Epithelial cell of esophagus (primary cell): ENCODE measurements at regions not wholly inside any gene's neighbourhood (a gene's known extent, or its start where the extent isn't known, plus 50 kb on each side); places are given as distances from the start of the nearest gene placed in this dataset.

Experiments used
- DNase-seq: peaks from one replicate; pipeline ENCODE4 v3.0.0; 2010; ENCODE audit warnings: low read depth
- H3K4me3 ChIP-seq: 2 replicates; pipeline ENCODE4 v1.5.1; 2011; ENCODE audit warnings: mild to moderate bottlenecking, low read length, control low read depth
- CTCF ChIP-seq: IDR thresholded peaks from 2 replicates; pipeline ENCODE4 v1.5.1; 2011; ENCODE audit warnings: low read depth, mild to moderate bottlenecking, low read length, control low read depth, inconsistent platforms; ENCODE audit not compliant: insufficient read depth; ENCODE audit errors: missing control alignments

DNA sequence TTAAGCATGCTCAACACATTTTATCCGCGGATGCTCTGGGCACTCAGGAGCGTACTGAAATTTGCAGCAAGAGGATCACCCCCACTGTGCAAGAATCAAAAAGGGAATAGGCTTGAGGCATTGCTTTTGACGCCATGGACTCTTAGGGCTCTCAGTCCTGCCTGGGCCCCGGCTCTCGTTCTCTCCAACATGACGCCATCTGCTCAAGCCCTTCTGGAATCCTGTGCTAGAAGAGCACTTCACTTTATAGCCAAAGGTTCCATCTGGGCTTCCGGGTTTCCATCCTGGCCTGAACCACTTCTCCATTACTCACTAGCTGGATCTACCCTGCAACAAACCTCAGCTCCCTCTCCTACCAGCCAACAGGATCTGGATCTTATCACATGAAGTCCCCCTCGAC is 105.3 kb downstream of the FOXF2 start:
- no peak for DNase-seq
- TF ChIP-seq CTCF: no peak
- no peak overlapping the region for H3K4me3 ChIP-seq

GRCh38 chr6:1495344-1495743 is 106.0 kb downstream of the FOXF2 start:
- no peak for TF ChIP-seq CTCF
- no peak overlapping the region for H3K4me3 ChIP-seq
- no peak for DNase-seq

DNA sequence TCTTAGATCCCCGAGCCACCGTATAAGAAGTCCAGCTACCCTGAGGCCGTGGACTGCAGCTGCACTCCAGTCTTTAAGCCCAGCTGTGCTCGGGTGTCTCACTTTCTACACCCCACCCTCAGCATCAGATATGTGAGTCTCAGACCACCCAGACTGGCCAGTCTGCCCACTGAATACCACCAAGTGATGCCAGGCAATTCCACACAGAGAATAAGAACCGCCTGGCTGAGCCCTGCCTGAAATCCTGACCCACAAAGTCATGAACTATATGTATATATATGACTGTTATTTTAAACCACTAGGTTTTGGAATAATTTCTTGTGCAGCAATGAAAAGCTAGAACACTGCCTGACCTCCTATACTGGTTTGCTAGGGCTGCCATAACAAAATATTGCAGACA is 106.7 kb downstream of the FOXF2 start:
- no peak for DNase-seq
- H3K4me3 ChIP-seq: no peak overlapping the region
- no peak for TF ChIP-seq CTCF

DNA sequence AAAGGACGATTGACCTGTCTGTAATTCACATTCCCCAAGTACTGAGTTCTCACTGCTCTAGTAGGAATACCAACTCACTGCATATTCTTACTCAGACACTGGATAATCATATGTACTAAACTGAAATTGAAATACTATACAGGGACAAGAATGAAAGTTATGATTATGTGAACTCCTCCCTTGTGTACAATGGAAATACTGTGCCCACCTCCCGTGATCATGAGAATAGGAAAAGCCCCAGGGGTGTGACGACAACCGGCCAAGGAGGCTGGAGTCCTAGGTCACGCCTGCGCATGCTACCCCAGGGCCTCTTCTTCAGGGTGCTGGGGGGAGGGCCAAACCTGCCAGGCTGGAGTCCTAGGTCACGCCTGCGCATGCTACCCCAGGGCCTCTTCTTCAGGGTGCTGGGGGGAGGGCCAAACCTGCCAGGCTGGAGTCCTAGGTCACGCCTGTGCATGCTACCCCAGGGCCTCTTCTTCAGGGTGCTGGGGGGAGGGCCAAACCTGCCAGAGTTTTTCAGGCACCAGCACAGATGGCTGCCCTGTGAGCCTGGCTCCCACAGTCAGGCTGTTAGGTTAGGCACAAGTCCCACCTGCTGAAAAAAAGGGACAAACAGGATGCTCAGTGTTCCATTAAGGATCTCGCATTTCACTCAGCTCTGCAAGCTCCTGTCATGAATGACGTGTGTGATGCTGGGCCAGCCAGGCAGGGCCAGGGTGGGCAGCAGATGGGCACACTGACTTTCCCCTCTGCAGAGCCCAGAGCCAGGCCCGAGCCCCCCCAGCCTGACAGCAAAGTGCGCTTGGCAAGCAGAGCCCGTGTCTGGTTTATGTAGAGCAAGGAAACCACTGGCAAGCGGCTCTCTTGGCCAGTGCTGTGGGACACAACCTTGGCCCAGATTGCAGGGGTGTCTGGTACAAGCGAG is 107.7 kb downstream of the FOXF2 start:
- DNase-seq: no peak
- TF ChIP-seq CTCF: no peak

DNA sequence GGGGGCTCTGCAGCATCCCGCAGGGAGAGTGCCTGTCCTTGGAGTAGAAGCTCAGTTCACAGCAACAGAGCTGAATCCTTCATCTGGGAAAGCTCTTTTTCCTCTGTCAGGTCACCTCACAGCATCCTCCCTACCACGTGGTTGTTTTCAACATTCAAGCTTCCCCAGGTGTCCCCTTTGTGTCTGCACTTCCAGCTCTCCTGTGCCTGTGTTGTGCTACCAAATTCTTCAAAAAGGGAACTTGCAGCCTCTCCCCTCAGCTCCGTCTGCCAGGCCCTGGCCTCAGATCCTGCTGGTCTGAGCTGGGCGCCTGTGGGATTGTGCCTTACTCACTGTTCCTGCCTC is 108.4 kb downstream of the FOXF2 start:
- no peak for DNase-seq
- TF ChIP-seq CTCF: no peak
- no peak overlapping the region for H3K4me3 ChIP-seq

More for the DNA sequence above, 107.7 kb downstream of the FOXF2 start:
- no peak overlapping the region for H3K4me3 ChIP-seq

- no peak for TF ChIP-seq CTCF
- no peak for DNase-seq
- H3K4me3 ChIP-seq: no peak overlapping the region
Measured at GRCh38 chr6:1498491-1499113, 109.2 kb downstream of the FOXF2 start.
